HEK293 (cell line): ENCODE measurements at regions not wholly inside any gene's neighbourhood (a gene's known extent, or its start where the extent isn't known, plus 50 kb on each side); places are given as distances from the start of the nearest gene placed in this dataset.
A peak's percentile ranks its signal among the peaks of the same experiment; 100 is the strongest.

ENCODE experiments used
- CTCF ChIA-PET: fragments of 350-600 bp; formaldehyde crosslinking; extraction: SDS; loops from one replicate; lab custom pipeline; 2021; ENCODE audit warnings: antibody characterized with exemption; lab: Yijun Ruan, JAX
- POLR2A ChIA-PET: fragments of 300-600 bp; formaldehyde crosslinking; extraction: SDS; loops from one replicate; lab custom pipeline; 2020; ENCODE audit warnings: antibody characterized with exemption, inconsistent platforms; lab: Yijun Ruan, JAX
- H3K27ac ChIP-seq: fragments of 200-500 bp; sonication (Bioruptor generic); 2 replicates; pipeline ENCODE4 v1.5.1; 2014; ENCODE audit warnings: low read depth, low read length, control low read depth, inconsistent platforms; ENCODE audit errors: extremely low read depth
- H3K36me3 ChIP-seq, 2 experiments: fragments of 200-500 bp in 1 of 2; sonication (Bioruptor generic) in 1 of 2; 1 replicate in 1 of 2; 2 replicates in 1 of 2; pipeline ENCODE4 v1.5.1; 2014 to 2017; ENCODE audit warnings: inconsistent platforms in 2 of 2, low read length in 2 of 2; ENCODE audit not compliant: control insufficient read depth in 2 of 2, insufficient read depth in 1 of 2
- H3K4me1 ChIP-seq: fragments of 200-500 bp; sonication (Bioruptor generic); 2 replicates; pipeline ENCODE4 v1.5.1; 2014; ENCODE audit warnings: mild to moderate bottlenecking, low read length, inconsistent platforms; ENCODE audit not compliant: control insufficient read depth, insufficient read depth
- H3K4me3 ChIP-seq: 2 replicates; pipeline ENCODE4 v1.5.1; 2011; ENCODE audit warnings: low read depth, mild to moderate bottlenecking, control low read depth, low read length, moderate library complexity
- H3K9me3 ChIP-seq: fragments of 200-500 bp; sonication (Bioruptor generic); 2 replicates; pipeline ENCODE4 v1.5.1; 2014; ENCODE audit warnings: low read depth, low read length, inconsistent platforms; ENCODE audit not compliant: control insufficient read depth, insufficient read depth
- BCL11B ChIP-seq: fragments of 450-650 bp; formaldehyde crosslinking; IDR thresholded peaks from 2 replicates; pipeline ENCODE4 v1.5.1; 2016; ENCODE audit warnings: low read depth, missing biosample characterization, missing genetic modification characterization
- GLI2 ChIP-seq: fragments of 450-650 bp; formaldehyde crosslinking; IDR thresholded peaks from 2 replicates; pipeline ENCODE4; 2017; ENCODE audit warnings: missing biosample characterization, missing genetic modification characterization, low read depth, borderline replicate concordance
- HOXD13 ChIP-seq: sonication (generic); formaldehyde crosslinking; IDR thresholded peaks from 2 replicates; pipeline ENCODE4 v1.8.0; 2022; ENCODE audit warnings: missing genetic modification reagents, borderline replicate concordance
- OSR2 ChIP-seq: fragments of 450-650 bp; formaldehyde crosslinking; IDR thresholded peaks from 2 replicates; pipeline ENCODE4 v1.5.1; 2016; ENCODE audit warnings: missing biosample characterization, missing genetic modification characterization
- SCRT1 ChIP-seq: fragments of 450-650 bp; formaldehyde crosslinking; IDR thresholded peaks from 2 replicates; pipeline ENCODE4 v1.5.1; 2016; ENCODE audit warnings: missing biosample characterization, missing genetic modification characterization, borderline replicate concordance
- SETDB1 ChIP-seq: IDR thresholded peaks from one replicate; pipeline ENCODE4 v1.6.1; 2017; ENCODE audit warnings: mild to moderate bottlenecking, low read length, moderate library complexity, mixed read lengths; ENCODE audit not compliant: insufficient read length
- TRIM28 ChIP-seq: IDR thresholded peaks from 2 replicates; pipeline ENCODE4 v1.6.1; 2011; ENCODE audit warnings: low read length, control low read depth, borderline replicate concordance
- ZBTB17 ChIP-seq: fragments of 450-650 bp; formaldehyde crosslinking; IDR thresholded peaks from 2 replicates; pipeline ENCODE4 v1.5.1; 2016; ENCODE audit warnings: missing biosample characterization, missing genetic modification characterization
- ZNF2 ChIP-seq: fragments of 450-650 bp; formaldehyde crosslinking; IDR thresholded peaks from 2 replicates; pipeline ENCODE4 v1.5.1; 2016; ENCODE audit warnings: missing biosample characterization, missing genetic modification characterization
- ZNF221 ChIP-seq: fragments of 450-650 bp; formaldehyde crosslinking; IDR thresholded peaks from 2 replicates; pipeline ENCODE4 v1.5.1; 2017; ENCODE audit warnings: missing biosample characterization, missing genetic modification characterization, borderline replicate concordance
- ZNF292 ChIP-seq: fragments of 450-650 bp; formaldehyde crosslinking; IDR thresholded peaks from 2 replicates; pipeline ENCODE4 v1.5.1; 2016; ENCODE audit warnings: low read depth, missing biosample characterization, missing genetic modification characterization, borderline replicate concordance
- ZNF302 ChIP-seq: fragments of 450-650 bp; formaldehyde crosslinking; IDR thresholded peaks from 2 replicates; pipeline ENCODE4 v1.5.1; 2016; ENCODE audit warnings: missing biosample characterization, missing genetic modification characterization, low read depth
- ZNF529 ChIP-seq: fragments of 450-650 bp; formaldehyde crosslinking; IDR thresholded peaks from 2 replicates; pipeline ENCODE4 v1.5.1; 2017; ENCODE audit warnings: missing genetic modification characterization, missing biosample characterization; ENCODE audit not compliant: insufficient replicate concordance
- ZNF629 ChIP-seq: fragments of 450-650 bp; formaldehyde crosslinking; IDR thresholded peaks from 2 replicates; pipeline ENCODE4 v1.5.1; 2017; ENCODE audit warnings: missing biosample characterization, missing genetic modification characterization
- ZNF677 ChIP-seq: fragments of 450-650 bp; IDR thresholded peaks from 2 replicates; pipeline ENCODE4 v1.5.0; 2018; ENCODE audit warnings: missing biosample characterization, mild to moderate bottlenecking, missing genetic modification characterization, moderate library complexity
- ZNF707 ChIP-seq: fragments of 450-650 bp; formaldehyde crosslinking; IDR thresholded peaks from 2 replicates; pipeline ENCODE4 v1.5.1; 2016; ENCODE audit warnings: missing biosample characterization, missing genetic modification characterization
- TF ChIP-seq, protein P1 (sequence below): fragments of 450-650 bp; formaldehyde crosslinking; IDR thresholded peaks from 2 replicates; pipeline ENCODE4 v1.5.1; 2016; ENCODE audit warnings: missing biosample characterization, missing genetic modification characterization
- TF ChIP-seq, protein P2 (sequence below): fragments of 450-650 bp; formaldehyde crosslinking; IDR thresholded peaks from 2 replicates; pipeline ENCODE4 v1.5.1; 2016; ENCODE audit warnings: missing biosample characterization, missing genetic modification characterization, low read depth
- TF ChIP-seq, protein P3 (sequence below): fragments of 450-650 bp; formaldehyde crosslinking; IDR thresholded peaks from 2 replicates; pipeline ENCODE4 v1.5.1; 2016; ENCODE audit warnings: missing biosample characterization, missing genetic modification characterization
- TF ChIP-seq, protein P4 (sequence below): fragments of 450-650 bp; formaldehyde crosslinking; IDR thresholded peaks from 2 replicates; pipeline ENCODE4 v1.5.1; 2016; ENCODE audit warnings: missing biosample characterization, missing genetic modification characterization
- TF ChIP-seq, protein P5 (sequence below): fragments of 450-650 bp; formaldehyde crosslinking; IDR thresholded peaks from 2 replicates; pipeline ENCODE4 v1.5.1; 2017; ENCODE audit warnings: missing biosample characterization, missing genetic modification characterization
- TF ChIP-seq, protein P6 (sequence below): fragments of 450-650 bp; formaldehyde crosslinking; IDR thresholded peaks from 2 replicates; pipeline ENCODE4 v1.5.1; 2017; ENCODE audit warnings: missing biosample characterization, missing genetic modification characterization

DNA sequence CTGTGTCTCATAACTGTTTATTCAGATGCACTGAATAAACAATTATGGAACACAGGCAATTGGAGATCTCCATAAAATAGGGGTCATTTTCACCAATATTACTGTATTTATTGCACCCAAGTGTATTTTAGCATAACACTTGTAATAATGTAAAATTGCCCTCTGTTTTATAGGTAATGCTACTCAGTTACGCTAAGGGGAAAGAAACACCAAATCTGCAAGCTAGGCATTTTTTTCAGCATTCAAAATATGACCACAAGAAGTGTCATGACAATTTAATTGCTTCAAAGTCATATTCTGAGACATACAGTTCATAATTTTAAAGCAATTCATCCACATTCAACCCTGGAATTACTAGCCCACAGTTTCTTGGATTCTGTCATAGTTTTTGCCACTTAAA, 643.2 kb upstream of the NOX3 start (continued):
- no peak for TF ChIP-seq SCRT1 (tag by site-specific recombination)
- TF ChIP-seq BCL11B (tag by site-specific recombination), result no peak

DNA sequence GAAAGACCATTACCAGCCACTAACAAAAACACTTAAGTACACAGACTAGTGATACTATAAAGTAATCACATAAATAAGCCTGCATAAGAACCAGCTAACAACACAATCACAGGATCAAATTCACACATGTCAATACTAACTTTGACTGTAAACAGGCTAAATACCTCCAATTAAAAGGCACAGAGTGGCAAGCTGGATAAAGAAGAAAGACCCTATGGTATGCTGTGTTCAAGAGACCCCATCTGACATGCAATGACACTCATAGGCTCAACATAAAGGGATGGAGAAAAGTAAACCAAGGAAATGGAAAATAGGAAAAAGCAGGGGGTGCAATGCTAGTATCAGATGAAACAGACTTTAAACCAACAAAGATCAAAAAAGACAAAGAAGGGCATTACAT, 631.8 kb upstream of the NOX3 start:
- TF ChIP-seq ZNF529 (tag by site-specific recombination) (peak; percentile 64), TRIM28 (peak; percentile 93), HOXD13 (CRISPR knock-in tag) (no peak), SETDB1 (peak; percentile 93)
- no peak overlapping the region for H3K4me3 ChIP-seq
- no peak overlapping the region for H3K27ac ChIP-seq
- 0 out of 2 replicates have a peak, but pooled peaks cover 2% of the 10 kb centered on the region for H3K9me3 ChIP-seq
- POLR2A ChIA-PET, result no interaction called here
- CTCF ChIA-PET, result no interaction called here
- H3K36me3 ChIP-seq, result no peaks in the 10 kb centered on the region
- H3K4me1 ChIP-seq, result no peaks in the 10 kb centered on the region

DNA sequence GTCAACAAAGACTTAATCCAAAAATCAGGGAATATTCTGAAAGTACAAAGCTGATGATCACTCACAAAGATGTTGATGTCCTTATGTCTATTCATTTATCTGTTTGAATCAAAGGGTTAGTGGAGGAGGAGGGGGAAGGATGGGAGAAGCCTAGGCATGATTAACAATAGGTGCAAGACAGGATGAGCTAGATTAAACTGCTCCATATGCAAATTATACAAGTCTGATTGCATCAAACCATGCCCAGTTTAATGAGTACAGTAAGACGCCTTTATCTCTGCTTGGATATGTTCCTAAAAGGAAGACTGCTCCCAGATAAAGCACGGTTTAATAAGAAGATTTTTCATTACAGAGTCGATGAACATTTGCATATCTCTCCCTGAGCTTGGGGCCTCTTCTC, 626.4 kb upstream of the NOX3 start:
- H3K4me1 ChIP-seq, result no peaks in the 10 kb centered on the region
- CTCF ChIA-PET, result no interaction called here
- POLR2A ChIA-PET, result no interaction called here
- TF ChIP-seq, protein P1, sequence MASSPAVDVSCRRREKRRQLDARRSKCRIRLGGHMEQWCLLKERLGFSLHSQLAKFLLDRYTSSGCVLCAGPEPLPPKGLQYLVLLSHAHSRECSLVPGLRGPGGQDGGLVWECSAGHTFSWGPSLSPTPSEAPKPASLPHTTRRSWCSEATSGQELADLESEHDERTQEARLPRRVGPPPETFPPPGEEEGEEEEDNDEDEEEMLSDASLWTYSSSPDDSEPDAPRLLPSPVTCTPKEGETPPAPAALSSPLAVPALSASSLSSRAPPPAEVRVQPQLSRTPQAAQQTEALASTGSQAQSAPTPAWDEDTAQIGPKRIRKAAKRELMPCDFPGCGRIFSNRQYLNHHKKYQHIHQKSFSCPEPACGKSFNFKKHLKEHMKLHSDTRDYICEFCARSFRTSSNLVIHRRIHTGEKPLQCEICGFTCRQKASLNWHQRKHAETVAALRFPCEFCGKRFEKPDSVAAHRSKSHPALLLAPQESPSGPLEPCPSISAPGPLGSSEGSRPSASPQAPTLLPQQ (tag by site-specific recombination), result no peak
- TF ChIP-seq ZNF707 (tag by site-specific recombination), result no peak
- TF ChIP-seq ZNF292 (tag by site-specific recombination), result no peak
- no peak for TF ChIP-seq GLI2 (tag by site-specific recombination)
- TF ChIP-seq ZBTB17 (tag by site-specific recombination), result no peak
- TF ChIP-seq ZNF629 (tag by site-specific recombination), result no peak
- TF ChIP-seq ZNF2 (tag by site-specific recombination), result no peak
- H3K9me3 ChIP-seq, result no peaks in the 10 kb centered on the region
- H3K36me3 ChIP-seq, result no peaks in the 10 kb centered on the region
- H3K27ac ChIP-seq, result no peak overlapping the region
- no peak overlapping the region for H3K4me3 ChIP-seq

DNA sequence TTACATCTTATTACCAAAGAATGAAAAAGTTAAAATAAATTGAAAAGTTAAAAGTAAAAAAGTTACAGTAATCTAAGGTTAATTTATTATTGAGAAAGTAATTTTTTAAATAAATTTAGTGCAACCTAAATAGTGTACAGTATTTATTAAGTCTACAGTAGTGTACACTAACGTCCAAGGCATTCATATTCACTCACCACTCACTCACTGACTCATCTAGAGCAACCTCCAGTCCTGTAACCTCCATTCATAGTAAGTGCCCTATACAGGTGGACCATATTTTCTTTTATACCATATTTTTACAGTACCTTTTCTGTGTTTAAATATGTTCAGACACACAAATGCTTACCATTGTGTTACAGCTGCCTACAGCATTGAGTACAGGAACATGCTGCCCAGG, 624.7 kb upstream of the NOX3 start:
- ChIA-PET POLR2A (no interaction called here), CTCF (no interaction called here)
- no peak overlapping the region for H3K4me3 ChIP-seq
- no peaks in the 10 kb centered on the region for H3K4me1 ChIP-seq
- H3K36me3 ChIP-seq, result no peaks in the 10 kb centered on the region
- no peaks in the 10 kb centered on the region for H3K9me3 ChIP-seq
- TF ChIP-seq ZNF221 (tag by site-specific recombination) (no peak), ZNF302 (tag by site-specific recombination) (no peak), ZNF677 (tag by site-specific recombination) (no peak), OSR2 (tag by site-specific recombination) (no peak)
- TF ChIP-seq, protein P2, sequence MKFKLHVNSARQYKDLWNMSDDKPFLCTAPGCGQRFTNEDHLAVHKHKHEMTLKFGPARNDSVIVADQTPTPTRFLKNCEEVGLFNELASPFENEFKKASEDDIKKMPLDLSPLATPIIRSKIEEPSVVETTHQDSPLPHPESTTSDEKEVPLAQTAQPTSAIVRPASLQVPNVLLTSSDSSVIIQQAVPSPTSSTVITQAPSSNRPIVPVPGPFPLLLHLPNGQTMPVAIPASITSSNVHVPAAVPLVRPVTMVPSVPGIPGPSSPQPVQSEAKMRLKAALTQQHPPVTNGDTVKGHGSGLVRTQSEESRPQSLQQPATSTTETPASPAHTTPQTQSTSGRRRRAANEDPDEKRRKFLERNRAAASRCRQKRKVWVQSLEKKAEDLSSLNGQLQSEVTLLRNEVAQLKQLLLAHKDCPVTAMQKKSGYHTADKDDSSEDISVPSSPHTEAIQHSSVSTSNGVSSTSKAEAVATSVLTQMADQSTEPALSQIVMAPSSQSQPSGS, result no peak
- TF ChIP-seq, protein P3, sequence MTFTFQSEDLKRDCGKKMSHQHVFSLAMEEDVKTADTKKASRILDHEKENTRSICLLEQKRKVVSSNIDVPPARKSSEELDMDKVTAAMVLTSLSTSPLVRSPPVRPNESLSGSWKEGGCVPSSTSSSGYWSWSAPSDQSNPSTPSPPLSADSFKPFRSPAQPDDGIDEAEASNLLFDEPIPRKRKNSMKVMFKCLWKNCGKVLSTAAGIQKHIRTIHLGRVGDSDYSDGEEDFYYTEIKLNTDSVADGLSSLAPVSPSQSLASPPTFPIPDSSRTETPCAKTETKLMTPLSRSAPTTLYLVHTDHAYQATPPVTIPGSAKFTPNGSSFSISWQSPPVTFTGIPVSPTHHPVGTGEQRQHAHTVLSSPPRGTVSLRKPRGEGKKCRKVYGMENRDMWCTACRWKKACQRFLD (tag by site-specific recombination), result no peak
- TF ChIP-seq, protein P4, sequence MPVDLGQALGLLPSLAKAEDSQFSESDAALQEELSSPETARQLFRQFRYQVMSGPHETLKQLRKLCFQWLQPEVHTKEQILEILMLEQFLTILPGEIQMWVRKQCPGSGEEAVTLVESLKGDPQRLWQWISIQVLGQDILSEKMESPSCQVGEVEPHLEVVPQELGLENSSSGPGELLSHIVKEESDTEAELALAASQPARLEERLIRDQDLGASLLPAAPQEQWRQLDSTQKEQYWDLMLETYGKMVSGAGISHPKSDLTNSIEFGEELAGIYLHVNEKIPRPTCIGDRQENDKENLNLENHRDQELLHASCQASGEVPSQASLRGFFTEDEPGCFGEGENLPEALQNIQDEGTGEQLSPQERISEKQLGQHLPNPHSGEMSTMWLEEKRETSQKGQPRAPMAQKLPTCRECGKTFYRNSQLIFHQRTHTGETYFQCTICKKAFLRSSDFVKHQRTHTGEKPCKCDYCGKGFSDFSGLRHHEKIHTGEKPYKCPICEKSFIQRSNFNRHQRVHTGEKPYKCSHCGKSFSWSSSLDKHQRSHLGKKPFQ (tag by site-specific recombination), result no peak
- TF ChIP-seq, protein P5, sequence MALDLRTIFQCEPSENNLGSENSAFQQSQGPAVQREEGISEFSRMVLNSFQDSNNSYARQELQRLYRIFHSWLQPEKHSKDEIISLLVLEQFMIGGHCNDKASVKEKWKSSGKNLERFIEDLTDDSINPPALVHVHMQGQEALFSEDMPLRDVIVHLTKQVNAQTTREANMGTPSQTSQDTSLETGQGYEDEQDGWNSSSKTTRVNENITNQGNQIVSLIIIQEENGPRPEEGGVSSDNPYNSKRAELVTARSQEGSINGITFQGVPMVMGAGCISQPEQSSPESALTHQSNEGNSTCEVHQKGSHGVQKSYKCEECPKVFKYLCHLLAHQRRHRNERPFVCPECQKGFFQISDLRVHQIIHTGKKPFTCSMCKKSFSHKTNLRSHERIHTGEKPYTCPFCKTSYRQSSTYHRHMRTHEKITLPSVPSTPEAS (tag by site-specific recombination), result no peak
- TF ChIP-seq, protein P6, sequence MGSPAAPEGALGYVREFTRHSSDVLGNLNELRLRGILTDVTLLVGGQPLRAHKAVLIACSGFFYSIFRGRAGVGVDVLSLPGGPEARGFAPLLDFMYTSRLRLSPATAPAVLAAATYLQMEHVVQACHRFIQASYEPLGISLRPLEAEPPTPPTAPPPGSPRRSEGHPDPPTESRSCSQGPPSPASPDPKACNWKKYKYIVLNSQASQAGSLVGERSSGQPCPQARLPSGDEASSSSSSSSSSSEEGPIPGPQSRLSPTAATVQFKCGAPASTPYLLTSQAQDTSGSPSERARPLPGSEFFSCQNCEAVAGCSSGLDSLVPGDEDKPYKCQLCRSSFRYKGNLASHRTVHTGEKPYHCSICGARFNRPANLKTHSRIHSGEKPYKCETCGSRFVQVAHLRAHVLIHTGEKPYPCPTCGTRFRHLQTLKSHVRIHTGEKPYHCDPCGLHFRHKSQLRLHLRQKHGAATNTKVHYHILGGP (tag by site-specific recombination), result no peak
- H3K27ac ChIP-seq, result no peak overlapping the region
